ENCODE measurements at regions not wholly inside any gene's neighbourhood (a gene's known extent, or its start where the extent isn't known, plus 50 kb on each side); places are given as distances from the start of the nearest gene placed in this dataset.

DNA sequence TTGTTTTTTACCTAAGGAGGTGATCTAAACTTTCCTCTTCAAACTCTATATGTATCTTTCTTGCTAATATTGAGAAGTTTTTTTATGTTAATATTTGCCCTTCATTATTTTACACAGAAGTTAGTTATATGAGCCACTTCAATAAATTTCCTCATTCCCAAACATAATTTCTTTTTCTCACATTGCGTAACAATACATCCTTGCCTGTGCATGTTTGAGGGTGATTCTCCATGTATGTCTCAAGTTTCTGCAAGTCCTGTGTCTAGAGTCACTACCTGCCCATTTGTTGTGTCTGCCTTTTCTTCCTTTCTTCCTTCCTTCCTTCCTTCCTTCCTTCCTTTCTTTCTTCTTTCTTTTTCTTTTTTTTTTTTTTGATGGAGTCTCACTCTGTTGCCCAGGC, 2057.9 kb downstream of the PCDH7 start:
- no peak for DNase-seq (ENCODE audit: extremely low spot score, unreplicated experiment)
- Mint-ChIP-seq H3K9me3 (peaks cover 7% of the 10 kb centered on the region), H3K27ac (no peak overlapping the region), H3K4me3 (no peak overlapping the region), H3K4me1 (ENCODE audit: unreplicated experiment) (no peaks in the 10 kb centered on the region), H3K36me3 (no peaks in the 10 kb centered on the region), H3K27me3 (no peaks in the 10 kb centered on the region)
- TF ChIP-seq, protein P1, sequence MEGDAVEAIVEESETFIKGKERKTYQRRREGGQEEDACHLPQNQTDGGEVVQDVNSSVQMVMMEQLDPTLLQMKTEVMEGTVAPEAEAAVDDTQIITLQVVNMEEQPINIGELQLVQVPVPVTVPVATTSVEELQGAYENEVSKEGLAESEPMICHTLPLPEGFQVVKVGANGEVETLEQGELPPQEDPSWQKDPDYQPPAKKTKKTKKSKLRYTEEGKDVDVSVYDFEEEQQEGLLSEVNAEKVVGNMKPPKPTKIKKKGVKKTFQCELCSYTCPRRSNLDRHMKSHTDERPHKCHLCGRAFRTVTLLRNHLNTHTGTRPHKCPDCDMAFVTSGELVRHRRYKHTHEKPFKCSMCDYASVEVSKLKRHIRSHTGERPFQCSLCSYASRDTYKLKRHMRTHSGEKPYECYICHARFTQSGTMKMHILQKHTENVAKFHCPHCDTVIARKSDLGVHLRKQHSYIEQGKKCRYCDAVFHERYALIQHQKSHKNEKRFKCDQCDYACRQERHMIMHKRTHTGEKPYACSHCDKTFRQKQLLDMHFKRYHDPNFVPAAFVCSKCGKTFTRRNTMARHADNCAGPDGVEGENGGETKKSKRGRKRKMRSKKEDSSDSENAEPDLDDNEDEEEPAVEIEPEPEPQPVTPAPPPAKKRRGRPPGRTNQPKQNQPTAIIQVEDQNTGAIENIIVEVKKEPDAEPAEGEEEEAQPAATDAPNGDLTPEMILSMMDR (conservative IDR thresholded peaks at IDR 0.05), result no peak

DNA sequence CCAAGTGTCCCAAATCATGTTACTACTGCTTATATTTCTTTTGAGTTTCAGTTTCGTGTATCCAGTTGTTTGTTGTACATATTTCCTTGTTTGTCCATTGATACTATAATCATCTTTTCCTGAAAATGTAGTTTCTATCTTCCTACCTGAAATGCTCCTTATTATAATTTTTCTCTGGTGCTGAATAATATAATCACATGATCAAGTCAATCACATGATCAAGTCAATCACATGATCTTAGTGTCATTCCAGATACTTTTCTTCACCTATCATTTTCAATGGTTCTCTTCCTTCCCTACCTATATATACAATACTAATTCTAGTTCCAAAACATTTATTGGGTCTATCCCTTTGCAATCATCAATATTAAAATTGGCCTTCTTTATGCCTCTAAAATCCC, 2058.8 kb downstream of the PCDH7 start:
- TF ChIP-seq, protein P1 (conservative IDR thresholded peaks at IDR 0.05), result no peak
- Mint-ChIP-seq H3K4me1 (ENCODE audit: unreplicated experiment) (no peaks in the 10 kb centered on the region), H3K9me3 (peaks cover 7% of the 10 kb centered on the region), H3K27me3 (no peaks in the 10 kb centered on the region), H3K27ac (no peak overlapping the region), H3K36me3 (no peaks in the 10 kb centered on the region), H3K4me3 (no peak overlapping the region)
- DNase-seq (ENCODE audit: extremely low spot score, unreplicated experiment), result no peak

DNA sequence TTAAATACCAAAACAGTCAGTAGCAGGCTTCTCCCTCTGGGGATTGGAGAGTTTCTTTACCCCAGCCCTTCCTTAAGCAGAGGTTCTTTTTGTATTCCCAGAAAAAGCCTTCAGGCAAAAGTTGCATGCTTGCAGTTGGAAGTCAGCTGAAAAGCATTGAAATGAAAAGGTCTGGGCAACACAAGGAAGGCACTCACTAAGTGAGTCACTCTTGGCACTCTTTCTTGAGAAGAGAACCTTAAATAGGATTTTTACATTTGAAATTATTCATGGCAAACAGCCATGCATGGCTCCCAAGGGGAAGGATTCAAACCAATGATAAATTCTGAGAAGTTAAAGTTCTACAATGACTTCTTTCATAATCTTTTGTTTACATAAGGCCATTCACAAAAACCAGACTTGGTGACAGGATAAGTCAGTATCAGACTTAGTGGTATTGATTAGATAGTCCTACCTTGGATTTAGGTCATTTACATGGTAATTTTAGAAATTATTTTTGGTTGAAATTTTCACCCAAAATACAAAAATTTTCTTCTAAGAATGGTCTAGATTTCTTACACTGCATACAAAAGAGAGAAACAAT, 2068.9 kb downstream of the PCDH7 start:
- TF ChIP-seq, protein P1 (conservative IDR thresholded peaks at IDR 0.05), result no peak
- H3K4me1 Mint-ChIP-seq (ENCODE audit: unreplicated experiment), result no peaks in the 10 kb centered on the region
- DNase-seq (ENCODE audit: extremely low spot score, unreplicated experiment), result no peak
- no peaks in the 10 kb centered on the region for H3K27me3 Mint-ChIP-seq
- H3K27ac Mint-ChIP-seq, result no peak overlapping the region
- no peaks in the 10 kb centered on the region for H3K36me3 Mint-ChIP-seq
- H3K4me3 Mint-ChIP-seq, result no peak overlapping the region
- H3K9me3 Mint-ChIP-seq, result no peaks in the 10 kb centered on the region

DNA sequence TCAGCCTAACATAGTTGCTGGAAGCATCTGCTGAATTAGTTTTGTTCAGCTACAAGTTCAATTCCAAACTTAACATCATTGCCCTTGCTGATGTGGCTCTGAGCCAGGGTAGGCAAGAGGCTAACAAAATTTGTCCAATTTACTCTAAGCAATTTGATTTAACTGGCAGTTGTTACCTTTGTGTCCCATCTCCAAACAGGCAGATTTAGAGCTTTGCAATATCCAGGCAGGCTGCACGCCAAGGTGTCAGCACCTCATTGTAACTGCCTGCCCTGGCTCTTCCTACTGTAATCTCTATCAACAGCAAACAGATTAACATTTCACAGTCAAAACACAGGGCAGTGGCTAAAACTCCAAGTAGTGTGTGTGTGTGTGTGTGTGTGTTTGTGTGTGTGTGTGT, 2070.6 kb downstream of the PCDH7 start:
- Mint-ChIP-seq H3K4me3 (no peak overlapping the region), H3K4me1 (ENCODE audit: unreplicated experiment) (no peaks in the 10 kb centered on the region), H3K9me3 (no peaks in the 10 kb centered on the region), H3K27me3 (no peaks in the 10 kb centered on the region), H3K27ac (no peak overlapping the region), H3K36me3 (no peaks in the 10 kb centered on the region)
- no peak for DNase-seq (ENCODE audit: extremely low spot score, unreplicated experiment)
- TF ChIP-seq, protein P1 (conservative IDR thresholded peaks at IDR 0.05), result no peak

DNA sequence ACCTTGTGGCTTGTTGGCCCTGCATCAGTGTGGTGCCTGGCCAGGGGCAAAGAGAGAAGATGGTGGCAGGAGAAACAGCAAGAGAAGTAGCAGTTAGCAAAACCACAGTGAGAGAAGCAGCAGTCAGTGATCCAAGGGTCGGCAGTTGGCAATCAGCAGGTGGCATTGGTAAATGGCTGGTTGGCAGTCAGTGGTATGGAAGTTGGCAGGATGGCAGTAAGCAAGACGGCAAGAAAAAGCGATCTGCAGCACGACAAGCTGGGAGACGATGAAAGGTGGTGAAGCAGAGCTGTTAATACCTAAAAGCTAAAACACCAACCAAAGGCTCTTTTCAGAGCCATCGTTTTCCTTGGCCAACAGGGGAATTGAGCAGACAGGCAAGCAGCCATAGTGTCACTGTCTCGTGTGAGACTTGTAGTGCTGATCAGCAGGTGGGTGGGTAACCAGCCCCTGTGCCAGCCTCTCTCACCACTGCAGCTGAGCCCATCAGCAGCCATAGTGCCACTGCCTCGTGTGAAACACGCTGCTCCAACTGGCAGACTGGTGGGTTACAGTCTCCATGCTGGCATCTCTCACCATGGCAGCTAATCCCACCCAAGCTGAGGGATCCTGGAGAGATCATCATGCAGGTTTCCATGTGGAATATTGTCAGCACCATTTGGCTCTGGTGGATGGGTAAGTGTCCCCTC, 2078.4 kb downstream of the PCDH7 start:
- TF ChIP-seq, protein P1 (conservative IDR thresholded peaks at IDR 0.05), result no peak
- no peaks in the 10 kb centered on the region for H3K4me1 Mint-ChIP-seq (ENCODE audit: unreplicated experiment)
- DNase-seq (ENCODE audit: extremely low spot score, unreplicated experiment), result no peak

More for the DNA sequence above, 2078.4 kb downstream of the PCDH7 start:
- no peaks in the 10 kb centered on the region for H3K36me3 Mint-ChIP-seq
- no peaks in the 10 kb centered on the region for H3K27me3 Mint-ChIP-seq
- no peak overlapping the region for H3K4me3 Mint-ChIP-seq
- no peak overlapping the region for H3K27ac Mint-ChIP-seq
- no peaks in the 10 kb centered on the region for H3K9me3 Mint-ChIP-seq

All from type B pancreatic cell (in vitro differentiated cells).